Keratinocyte (primary cell): ENCODE measurements at regions not wholly inside any gene's neighbourhood (a gene's known extent, or its start where the extent isn't known, plus 50 kb on each side); places are given as distances from the start of the nearest gene placed in this dataset.
"Not testable (repeated sequence)": the region's sequence is repeated elsewhere in the genome, so short reads cannot be mapped to it uniquely, and the experiment has no call there.

ENCODE experiments used
- DNase-seq: peaks from one replicate; pipeline ENCODE4 v3.0.0-alpha.2; 2011; ENCODE audit warnings: low read depth, missing footprints, low spot score
- FAIRE-seq: peaks from 2 replicates; lab custom pipeline; 2011; peaks lifted over from hg19 to GRCh38; lab: Jason Lieb, UNC
- H2AFZ ChIP-seq: 2 replicates; pipeline ENCODE4 v1.6.0; 2012; ENCODE audit warnings: low read length, control low read depth, inconsistent platforms; ENCODE audit not compliant: control insufficient read depth
- H3K27ac ChIP-seq: 2 replicates; pipeline ENCODE4 v1.5.1; 2011; ENCODE audit warnings: low read length; ENCODE audit not compliant: control insufficient read depth, insufficient read depth
- H3K27me3 ChIP-seq: 3 replicates; pipeline ENCODE4 v1.6.0; 2011; ENCODE audit warnings: low read length; ENCODE audit not compliant: control insufficient read depth, insufficient read depth; ENCODE audit errors: extremely low read depth
- H3K36me3 ChIP-seq, 2 experiments: 2 replicates in 1 of 2; 3 replicates in 1 of 2; pipeline ENCODE4 v1.5.1; 2011; ENCODE audit warnings: low read length in 2 of 2, mild to moderate bottlenecking in 1 of 2; ENCODE audit not compliant: control insufficient read depth in 2 of 2, insufficient read depth in 2 of 2; ENCODE audit errors: extremely low read depth in 1 of 2
- H3K4me1 ChIP-seq: 3 replicates; pipeline ENCODE4 v1.5.1; 2011; ENCODE audit warnings: low read length; ENCODE audit not compliant: control insufficient read depth, insufficient read depth; ENCODE audit errors: extremely low read depth
- H3K4me2 ChIP-seq: 3 replicates; pipeline ENCODE4 v1.6.0; 2011; ENCODE audit warnings: low read depth, low read length; ENCODE audit not compliant: control insufficient read depth, insufficient read depth; ENCODE audit errors: extremely low read depth
- H3K4me3 ChIP-seq, 3 experiments: fragments of 200-600 bp in 1 of 3; sonication (generic) in 1 of 3; 2 replicates in 2 of 3; 3 replicates in 1 of 3; pipeline ENCODE4 v1.5.1; 2011 to 2016; ENCODE audit warnings: low read length in 3 of 3, mild to moderate bottlenecking in 3 of 3, control low read depth in 2 of 3, inconsistent platforms in 1 of 3, low read depth in 1 of 3, mixed read lengths in 1 of 3, mixed run types in 1 of 3, moderate library complexity in 1 of 3; ENCODE audit not compliant: control insufficient read depth in 2 of 3, insufficient read depth in 2 of 3; ENCODE audit errors: extremely low read depth in 1 of 3
- H3K79me2 ChIP-seq: 2 replicates; pipeline ENCODE4 v1.6.0; 2012; ENCODE audit warnings: low read length; ENCODE audit not compliant: control insufficient read depth, insufficient read depth
- H3K9ac ChIP-seq: 3 replicates; pipeline ENCODE4 v1.6.0; 2011; ENCODE audit warnings: low read length; ENCODE audit not compliant: control insufficient read depth, insufficient read depth; ENCODE audit errors: extremely low read depth
- H3K9me1 ChIP-seq: 3 replicates; pipeline ENCODE4 v1.6.0; 2011; ENCODE audit warnings: low read length; ENCODE audit not compliant: control insufficient read depth, insufficient read depth; ENCODE audit errors: extremely low read depth
- H3K9me3 ChIP-seq: 2 replicates; pipeline ENCODE4 v1.5.1; 2012; ENCODE audit warnings: low read depth, low read length; ENCODE audit not compliant: control insufficient read depth
- H4K20me1 ChIP-seq: 3 replicates; pipeline ENCODE4 v1.6.0; 2011; ENCODE audit warnings: low read length; ENCODE audit not compliant: control insufficient read depth, insufficient read depth; ENCODE audit errors: extremely low read depth
- CTCF ChIP-seq, 3 experiments: IDR thresholded peaks in 1 of 3; conservative IDR thresholded peaks in 1 of 3; optimal IDR thresholded peaks in 1 of 3; 2 replicates in 2 of 3; 3 replicates in 1 of 3; pipeline versions ENCODE3 to v1.5.1; 2011; ENCODE audit warnings: low read length in 3 of 3, mild to moderate bottlenecking in 3 of 3, moderate library complexity in 2 of 3, control low read depth in 1 of 3, inconsistent platforms in 1 of 3; ENCODE audit not compliant: insufficient read depth in 2 of 3; ENCODE audit errors: extremely low read depth in 1 of 3
- EZH2 ChIP-seq: IDR thresholded peaks from one replicate; pipeline ENCODE4 v1.6.1; 2012; ENCODE audit warnings: inconsistent platforms, mild to moderate bottlenecking, low read length, moderate library complexity
- dilution Hi-C: fragments of 300-500 bp; cut with MboI; formaldehyde crosslinking; loops from one replicate; pipeline ENCODE4 v1.7.0; 2020; ENCODE audit warnings: low sequenced_read_pairs; ENCODE audit not compliant: extremely low pct_ligation_motif_present

- Histone ChIP-seq H3K9me1 (no peaks in the 10 kb centered on the region), H3K4me2 (no peak overlapping the region), H3K9ac (no peak overlapping the region), H3K9me3 (no peaks in the 10 kb centered on the region), H3K79me2 (no peaks in the 10 kb centered on the region), H3K27me3 (no peaks in the 10 kb centered on the region), H2AFZ (no peak overlapping the region), H3K4me3 (no peak overlapping the region), H3K27ac (no peak overlapping the region), H3K36me3 (no peaks in the 10 kb centered on the region), H3K4me1 (no peaks in the 10 kb centered on the region), H4K20me1 (no peaks in the 10 kb centered on the region)
- TF ChIP-seq CTCF (optimal IDR thresholded peaks at IDR 0.05 in 1 of 3, IDR thresholded peaks at IDR 0.05 in 1 of 3, conservative IDR thresholded peaks at IDR 0.05 in 1 of 3; ENCODE audit: extremely low read depth in 1 of 3, insufficient read depth in 2 of 3, low read length in 3 of 3) (no peak), EZH2 (no peak)
- dilution Hi-C loops, result no loop called here
- FAIRE-seq (no peak), DNase-seq (no peak)
Observed at GRCh38 chr4:100340512-100341485, 150.5 kb upstream of the DDIT4L start.

- H3K27me3 ChIP-seq, result no peaks in the 10 kb centered on the region
- H3K4me2 ChIP-seq, result no peak overlapping the region
- H3K27ac ChIP-seq, result no peak overlapping the region
- no peaks in the 10 kb centered on the region for H3K4me1 ChIP-seq
- dilution Hi-C loops, result no loop called here
- no peaks in the 10 kb centered on the region for H4K20me1 ChIP-seq
- no peaks in the 10 kb centered on the region for H3K36me3 ChIP-seq
- H3K9me3 ChIP-seq, result no peaks in the 10 kb centered on the region
- no peak for DNase-seq
- H3K79me2 ChIP-seq, result no peaks in the 10 kb centered on the region
- no peak for FAIRE-seq
- no peak overlapping the region for H3K9ac ChIP-seq
- H3K4me3 ChIP-seq, result no peak overlapping the region
- no peaks in the 10 kb centered on the region for H3K9me1 ChIP-seq
- TF ChIP-seq EZH2 (no peak), CTCF (optimal IDR thresholded peaks at IDR 0.05 in 1 of 3, IDR thresholded peaks at IDR 0.05 in 1 of 3, conservative IDR thresholded peaks at IDR 0.05 in 1 of 3; ENCODE audit: extremely low read depth in 1 of 3, insufficient read depth in 2 of 3, low read length in 3 of 3) (no peak)
- H2AFZ ChIP-seq, result no peak overlapping the region
Observed at GRCh38 chr4:100339870-100340269, 149.6 kb upstream of the DDIT4L start.

- H4K20me1 ChIP-seq, H3K27me3 ChIP-seq, FAIRE-seq, H3K9ac ChIP-seq, H2AFZ ChIP-seq, H3K9me1 ChIP-seq, H3K4me1 ChIP-seq, H3K4me3 ChIP-seq, H3K27ac ChIP-seq, H3K9me3 ChIP-seq, DNase-seq, dilution Hi-C loops, H3K36me3 ChIP-seq, H3K79me2 ChIP-seq, H3K4me2 ChIP-seq: not testable (repeated sequence)
Observed at GRCh38 chr4:100333491-100333890, 143.2 kb upstream of the DDIT4L start.
